ENCODE measurements at regions not wholly inside any gene's neighbourhood (a gene's known extent, or its start where the extent isn't known, plus 50 kb on each side); places are given as distances from the start of the nearest gene placed in this dataset.

DNA sequence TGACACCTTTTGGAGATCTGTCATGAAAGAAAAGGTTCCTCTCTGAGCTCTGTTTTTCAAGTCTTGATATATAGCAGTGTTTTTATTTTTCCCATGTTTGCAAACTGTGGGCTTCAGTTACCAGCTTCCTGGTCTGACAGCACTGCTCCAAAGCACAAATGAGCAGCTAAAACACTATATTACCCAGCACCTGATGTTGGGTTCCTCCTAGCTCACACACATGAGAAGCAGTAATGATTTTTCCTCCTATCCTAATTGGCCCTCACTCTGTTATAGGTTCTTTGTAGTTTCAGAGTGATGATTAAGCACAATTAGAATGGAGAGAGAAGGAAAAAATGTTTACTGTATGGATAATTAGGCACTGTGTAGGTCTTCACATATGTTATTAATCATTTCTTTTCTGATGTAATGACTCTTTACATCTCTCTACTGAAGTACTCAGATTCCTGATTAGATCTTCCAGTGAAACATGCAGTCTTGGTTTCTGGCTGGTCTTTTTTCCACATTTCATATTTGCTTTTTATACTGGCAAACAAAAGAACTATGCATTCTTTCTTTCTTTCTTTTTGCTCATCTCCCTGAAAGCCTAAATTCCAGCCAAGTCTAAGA lies 939.7 kb downstream of the NSUN3 start:
- Histone ChIP-seq H3K27me3 (ENCODE audit: insufficient read depth, low read depth, low read length) (no peaks in the 10 kb centered on the region), H3F3A (ENCODE audit: insufficient read depth, low read length, poor library complexity, severe bottlenecking) (no peaks in the 10 kb centered on the region), H3K9me2 (ENCODE audit: insufficient read depth, low read length) (no peaks in the 10 kb centered on the region), H2AFZ (ENCODE audit: low read depth, low read length) (no peak overlapping the region), H3K4me3 (ENCODE audit: low read length) (no peak overlapping the region), H3K79me2 (replicated peaks; ENCODE audit: insufficient read depth, low read length) (no peaks in the 10 kb centered on the region), H4K20me1 (ENCODE audit: insufficient read depth) (no peaks in the 10 kb centered on the region), H3K9ac (ENCODE audit: low read length) (no peak overlapping the region), H3K36me3 (ENCODE audit: insufficient read depth, low read length) (no peaks in the 10 kb centered on the region), H3K27ac (ENCODE audit: low read length) (no peak overlapping the region), H3K9me3 (ENCODE audit: low read length) (no peaks in the 10 kb centered on the region), H3K4me2 (ENCODE audit: low read length) (no peak overlapping the region)
- TF ChIP-seq POLR2AphosphoS5 (IDR thresholded peaks at IDR 0.05) (no peak), TAF1 (IDR thresholded peaks at IDR 0.05; ENCODE audit: low read depth) (no peak)

DNA sequence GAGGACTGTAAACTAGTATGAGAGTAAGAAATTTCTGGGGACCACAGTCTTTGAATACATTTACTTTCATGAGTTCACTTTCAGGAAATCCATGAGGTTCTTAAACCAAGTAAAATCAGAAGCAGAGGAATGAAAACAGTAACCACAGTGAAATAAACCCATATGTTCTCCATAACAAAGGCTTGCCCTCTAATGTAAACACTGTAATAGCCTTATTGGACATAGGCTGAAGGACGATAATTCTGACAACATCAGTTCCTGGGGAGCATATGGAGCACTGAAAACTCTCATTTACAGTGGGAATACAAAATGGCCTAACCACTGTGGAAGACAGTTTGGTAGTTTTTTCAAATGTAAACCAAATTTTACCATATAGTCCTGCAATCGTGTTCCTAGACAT lies 965.8 kb downstream of the NSUN3 start:
- TF ChIP-seq EP300 (conservative IDR thresholded peaks at IDR 0.05; ENCODE audit: poor library complexity, severe bottlenecking), result no peak
- TF ChIP-seq RAD21 (conservative IDR thresholded peaks at IDR 0.05), result no peak
- TF ChIP-seq POLR2AphosphoS5 (IDR thresholded peaks at IDR 0.05), result no peak
- TF ChIP-seq SMC3 (conservative IDR thresholded peaks at IDR 0.05; ENCODE audit: poor library complexity), result no peak
- no peak for TF ChIP-seq MXI1 (conservative IDR thresholded peaks at IDR 0.05; ENCODE audit: poor library complexity, severe bottlenecking)
- TF ChIP-seq, protein P1, sequence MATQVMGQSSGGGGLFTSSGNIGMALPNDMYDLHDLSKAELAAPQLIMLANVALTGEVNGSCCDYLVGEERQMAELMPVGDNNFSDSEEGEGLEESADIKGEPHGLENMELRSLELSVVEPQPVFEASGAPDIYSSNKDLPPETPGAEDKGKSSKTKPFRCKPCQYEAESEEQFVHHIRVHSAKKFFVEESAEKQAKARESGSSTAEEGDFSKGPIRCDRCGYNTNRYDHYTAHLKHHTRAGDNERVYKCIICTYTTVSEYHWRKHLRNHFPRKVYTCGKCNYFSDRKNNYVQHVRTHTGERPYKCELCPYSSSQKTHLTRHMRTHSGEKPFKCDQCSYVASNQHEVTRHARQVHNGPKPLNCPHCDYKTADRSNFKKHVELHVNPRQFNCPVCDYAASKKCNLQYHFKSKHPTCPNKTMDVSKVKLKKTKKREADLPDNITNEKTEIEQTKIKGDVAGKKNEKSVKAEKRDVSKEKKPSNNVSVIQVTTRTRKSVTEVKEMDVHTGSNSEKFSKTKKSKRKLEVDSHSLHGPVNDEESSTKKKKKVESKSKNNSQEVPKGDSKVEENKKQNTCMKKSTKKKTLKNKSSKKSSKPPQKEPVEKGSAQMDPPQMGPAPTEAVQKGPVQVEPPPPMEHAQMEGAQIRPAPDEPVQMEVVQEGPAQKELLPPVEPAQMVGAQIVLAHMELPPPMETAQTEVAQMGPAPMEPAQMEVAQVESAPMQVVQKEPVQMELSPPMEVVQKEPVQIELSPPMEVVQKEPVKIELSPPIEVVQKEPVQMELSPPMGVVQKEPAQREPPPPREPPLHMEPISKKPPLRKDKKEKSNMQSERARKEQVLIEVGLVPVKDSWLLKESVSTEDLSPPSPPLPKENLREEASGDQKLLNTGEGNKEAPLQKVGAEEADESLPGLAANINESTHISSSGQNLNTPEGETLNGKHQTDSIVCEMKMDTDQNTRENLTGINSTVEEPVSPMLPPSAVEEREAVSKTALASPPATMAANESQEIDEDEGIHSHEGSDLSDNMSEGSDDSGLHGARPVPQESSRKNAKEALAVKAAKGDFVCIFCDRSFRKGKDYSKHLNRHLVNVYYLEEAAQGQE (IDR thresholded peaks at IDR 0.05; ENCODE audit: borderline replicate concordance), result no peak
- TF ChIP-seq, protein P2, sequence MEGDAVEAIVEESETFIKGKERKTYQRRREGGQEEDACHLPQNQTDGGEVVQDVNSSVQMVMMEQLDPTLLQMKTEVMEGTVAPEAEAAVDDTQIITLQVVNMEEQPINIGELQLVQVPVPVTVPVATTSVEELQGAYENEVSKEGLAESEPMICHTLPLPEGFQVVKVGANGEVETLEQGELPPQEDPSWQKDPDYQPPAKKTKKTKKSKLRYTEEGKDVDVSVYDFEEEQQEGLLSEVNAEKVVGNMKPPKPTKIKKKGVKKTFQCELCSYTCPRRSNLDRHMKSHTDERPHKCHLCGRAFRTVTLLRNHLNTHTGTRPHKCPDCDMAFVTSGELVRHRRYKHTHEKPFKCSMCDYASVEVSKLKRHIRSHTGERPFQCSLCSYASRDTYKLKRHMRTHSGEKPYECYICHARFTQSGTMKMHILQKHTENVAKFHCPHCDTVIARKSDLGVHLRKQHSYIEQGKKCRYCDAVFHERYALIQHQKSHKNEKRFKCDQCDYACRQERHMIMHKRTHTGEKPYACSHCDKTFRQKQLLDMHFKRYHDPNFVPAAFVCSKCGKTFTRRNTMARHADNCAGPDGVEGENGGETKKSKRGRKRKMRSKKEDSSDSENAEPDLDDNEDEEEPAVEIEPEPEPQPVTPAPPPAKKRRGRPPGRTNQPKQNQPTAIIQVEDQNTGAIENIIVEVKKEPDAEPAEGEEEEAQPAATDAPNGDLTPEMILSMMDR (IDR thresholded peaks at IDR 0.05; ENCODE audit: poor library complexity, severe bottlenecking), result no peak
- TF ChIP-seq EZH2 (IDR thresholded peaks at IDR 0.05; ENCODE audit: borderline replicate concordance, insufficient read depth, low read length, poor library complexity, severe bottlenecking), result no peak
- H3K27ac ChIP-seq (ENCODE audit: low read length), result no peak overlapping the region
- no peaks in the 10 kb centered on the region for H3K79me2 ChIP-seq (replicated peaks; ENCODE audit: insufficient read depth, low read length)
- no peaks in the 10 kb centered on the region for H3K9me2 ChIP-seq (ENCODE audit: insufficient read depth, low read length)
- H4K20me1 ChIP-seq (ENCODE audit: insufficient read depth), result no peaks in the 10 kb centered on the region
- H3K9ac ChIP-seq (ENCODE audit: low read length), result no peak overlapping the region
- no peak overlapping the region for H3K4me2 ChIP-seq (ENCODE audit: low read length)
- no peaks in the 10 kb centered on the region for H3F3A ChIP-seq (ENCODE audit: insufficient read depth, low read length, poor library complexity, severe bottlenecking)
- no peaks in the 10 kb centered on the region for H3K36me3 ChIP-seq (ENCODE audit: insufficient read depth, low read length)
- no peaks in the 10 kb centered on the region for H3K9me3 ChIP-seq (ENCODE audit: low read length)
- H3K4me3 ChIP-seq (ENCODE audit: low read length), result no peak overlapping the region
- H3K27me3 ChIP-seq (ENCODE audit: insufficient read depth, low read depth, low read length), result no peaks in the 10 kb centered on the region
- H2AFZ ChIP-seq (ENCODE audit: low read depth, low read length), result no peak overlapping the region

DNA sequence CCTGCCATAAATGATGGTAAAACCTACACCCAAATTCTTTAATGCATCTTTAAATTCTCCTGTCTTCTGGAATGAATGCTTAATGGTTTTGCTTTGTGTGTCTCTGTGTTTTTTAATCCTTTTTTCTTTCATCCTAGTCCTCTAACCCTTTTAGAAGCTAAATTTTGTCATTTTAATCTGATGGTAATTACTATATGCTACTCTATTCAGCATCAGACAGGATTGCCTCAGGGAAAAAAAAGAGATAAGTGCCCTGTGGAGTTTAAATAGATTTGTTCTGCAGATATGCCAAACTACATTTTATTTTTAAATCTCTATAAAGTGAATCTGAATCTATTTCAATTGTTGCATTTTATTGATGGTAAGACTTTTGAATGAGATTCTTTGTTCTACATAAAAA lies 966.8 kb downstream of the NSUN3 start:
- H3K36me3 ChIP-seq (ENCODE audit: insufficient read depth, low read length), result no peaks in the 10 kb centered on the region
- no peaks in the 10 kb centered on the region for H3K9me2 ChIP-seq (ENCODE audit: insufficient read depth, low read length)
- TF ChIP-seq EZH2 (IDR thresholded peaks at IDR 0.05; ENCODE audit: borderline replicate concordance, insufficient read depth, low read length, poor library complexity, severe bottlenecking) (no peak), SMC3 (conservative IDR thresholded peaks at IDR 0.05; ENCODE audit: poor library complexity) (no peak), TAF1 (IDR thresholded peaks at IDR 0.05; ENCODE audit: low read depth) (no peak), POLR2AphosphoS5 (IDR thresholded peaks at IDR 0.05) (no peak), EP300 (conservative IDR thresholded peaks at IDR 0.05; ENCODE audit: poor library complexity, severe bottlenecking) (no peak)
- H3K9me3 ChIP-seq (ENCODE audit: low read length), result no peaks in the 10 kb centered on the region
- H3K27me3 ChIP-seq (ENCODE audit: insufficient read depth, low read depth, low read length), result no peaks in the 10 kb centered on the region
- no peaks in the 10 kb centered on the region for H4K20me1 ChIP-seq (ENCODE audit: insufficient read depth)
- H3K79me2 ChIP-seq (replicated peaks; ENCODE audit: insufficient read depth, low read length), result no peaks in the 10 kb centered on the region
- H3F3A ChIP-seq (ENCODE audit: insufficient read depth, low read length, poor library complexity, severe bottlenecking), result no peaks in the 10 kb centered on the region
- H3K9ac ChIP-seq (ENCODE audit: low read length), result no peak overlapping the region
- H3K27ac ChIP-seq (ENCODE audit: low read length), result no peak overlapping the region
- H3K4me3 ChIP-seq (ENCODE audit: low read length), result no peak overlapping the region
- no peak overlapping the region for H3K4me2 ChIP-seq (ENCODE audit: low read length)
- H2AFZ ChIP-seq (ENCODE audit: low read depth, low read length), result no peak overlapping the region
